ENCODE measurements at regions not wholly inside any gene's neighbourhood (a gene's known extent, or its start where the extent isn't known, plus 50 kb on each side); places are given as distances from the start of the nearest gene placed in this dataset.

GRCh38 chr3:59321881-59322540, 272.2 kb upstream of the CFAP20DC start:
- no peak for DNase-seq (ENCODE audit: low read depth in 1 of 2, low spot score in 1 of 2)
- POLR2A ChIA-PET = no interaction called here
- no peak for FAIRE-seq
- Histone ChIP-seq H3K4me3 (no peak overlapping the region), H3K4me1 (peaks cover 2% of the 10 kb centered on the region; the same call in 1 of the 3 replicates), H3K27ac (no peak overlapping the region), H3K9me3 (no peaks in the 10 kb centered on the region), H3K4me2 (no peak overlapping the region)
- no peak for TF ChIP-seq MAX (IDR thresholded peaks at IDR 0.05)
- TF ChIP-seq HDAC2 (IDR thresholded peaks at IDR 0.05) = no peak
- TF ChIP-seq MAFK (IDR thresholded peaks at IDR 0.05; ENCODE audit: partially characterized antibody) = peak; percentile 71
- TF ChIP-seq RARB (CRISPR knock-in tag; IDR thresholded peaks at IDR 0.05) = no peak
- no peak for ATAC-seq
- CTCF ChIA-PET = no interaction called here
- 57% methylated on average over 5 of the region's 5 CpGs for WGBS (ENCODE audit: missing lambda C conversion rate)

- H3K4me1 ChIP-seq = peaks cover 2% of the 10 kb centered on the region; the same call in 1 of the 3 replicates
- DNase-seq (ENCODE audit: low read depth in 1 of 2, low spot score in 1 of 2) (peak; percentile 0 to 26), ATAC-seq (peak in 1 of 2 experiments; percentile 75; a peak in 3 of 6 replicates), FAIRE-seq (no peak)
- H3K4me2 ChIP-seq = peak overlapping the region; percentile 28; the same call in 1 of the 3 replicates
- H3K9me3 ChIP-seq = no peaks in the 10 kb centered on the region
- ChIA-PET CTCF (no interaction called here), POLR2A (no interaction called here)
- H3K27ac ChIP-seq = no peak overlapping the region
- WGBS (ENCODE audit: missing lambda C conversion rate) = 19% methylated on average over 3 of the region's 4 CpGs
- no peak overlapping the region for H3K4me3 ChIP-seq
- TF ChIP-seq ATOH8 (CRISPR knock-in tag; IDR thresholded peaks at IDR 0.05; ENCODE audit: low read depth) = no peak
- TF ChIP-seq HES2 (IDR thresholded peaks at IDR 0.05) = no peak
- no peak for TF ChIP-seq BCL3 (IDR thresholded peaks at IDR 0.05)
- no peak for TF ChIP-seq ZSCAN20 (CRISPR knock-in tag; IDR thresholded peaks at IDR 0.05)
- TF ChIP-seq CHD4 (IDR thresholded peaks at IDR 0.05; ENCODE audit: borderline replicate concordance) = no peak
- no peak for TF ChIP-seq CTCF (IDR thresholded peaks at IDR 0.05)
Observed at GRCh38 chr3:59320080-59320479, 270.3 kb upstream of the CFAP20DC start.

GRCh38 chr3:59319442-59319841, 269.6 kb upstream of the CFAP20DC start:
- Histone ChIP-seq H3K4me3 (no peak overlapping the region), H3K9me3 (no peaks in the 10 kb centered on the region), H3K4me2 (no peak overlapping the region), H3K4me1 (peaks cover 2% of the 10 kb centered on the region; the same call in 1 of the 3 replicates), H3K27ac (no peak overlapping the region)
- ChIA-PET CTCF (no interaction called here), POLR2A (no interaction called here)
- FAIRE-seq (no peak), DNase-seq (ENCODE audit: low read depth in 1 of 2, low spot score in 1 of 2) (no peak), ATAC-seq (no peak)
- WGBS (ENCODE audit: missing lambda C conversion rate) = 77% methylated on average over 4 of the region's 4 CpGs
- TF ChIP-seq EP300 (IDR thresholded peaks at IDR 0.05) (no peak), RNF2 (IDR thresholded peaks at IDR 0.05; ENCODE audit: borderline replicate concordance, low read depth) (no peak), POLR2AphosphoS2 (conservative IDR thresholded peaks at IDR 0.05; ENCODE audit: low read length) (no peak), FOSB (CRISPR knock-in tag; IDR thresholded peaks at IDR 0.05) (no peak), EHF (CRISPR knock-in tag; IDR thresholded peaks at IDR 0.05) (no peak), ELK1 (IDR thresholded peaks at IDR 0.05; ENCODE audit: low read depth, low read length) (no peak), RARB (CRISPR knock-in tag; IDR thresholded peaks at IDR 0.05) (no peak), ZC3H11A (IDR thresholded peaks at IDR 0.05) (no peak), REST (IDR thresholded peaks at IDR 0.05) (no peak), CHD4 (IDR thresholded peaks at IDR 0.05; ENCODE audit: borderline replicate concordance) (no peak), NFE2L2 (conservative IDR thresholded peaks at IDR 0.05; ENCODE audit: low read length) (no peak), TFCP2L1 (CRISPR knock-in tag; IDR thresholded peaks at IDR 0.05) (no peak), E2F6 (IDR thresholded peaks at IDR 0.05; ENCODE audit: borderline replicate concordance, low read depth) (no peak)
